A673 (cell line): ENCODE measurements at regions not wholly inside any gene's neighbourhood (a gene's known extent, or its start where the extent isn't known, plus 50 kb on each side); places are given as distances from the start of the nearest gene placed in this dataset.
"Not testable (repeated sequence)": the region's sequence is repeated elsewhere in the genome, so short reads cannot be mapped to it uniquely, and the experiment has no call there.

ENCODE experiments used
- CTCF ChIP-seq: fragments of 300-800, 200-600 bp; sonication (generic); conservative IDR thresholded peaks from 2 replicates; pipeline ENCODE4 v1.5.1; 2017; ENCODE audit warnings: low read depth, mild to moderate bottlenecking, antibody characterized with exemption, low read length, moderate library complexity, mixed read lengths
- EZH2 ChIP-seq: fragments of 200-600 bp; sonication (generic); IDR thresholded peaks from 2 replicates; pipeline ENCODE4 v1.6.1; 2017; ENCODE audit warnings: borderline replicate concordance, low read depth, mild to moderate bottlenecking, mixed read lengths, antibody characterized with exemption, low read length; ENCODE audit not compliant: poor library complexity, severe bottlenecking

DNA sequence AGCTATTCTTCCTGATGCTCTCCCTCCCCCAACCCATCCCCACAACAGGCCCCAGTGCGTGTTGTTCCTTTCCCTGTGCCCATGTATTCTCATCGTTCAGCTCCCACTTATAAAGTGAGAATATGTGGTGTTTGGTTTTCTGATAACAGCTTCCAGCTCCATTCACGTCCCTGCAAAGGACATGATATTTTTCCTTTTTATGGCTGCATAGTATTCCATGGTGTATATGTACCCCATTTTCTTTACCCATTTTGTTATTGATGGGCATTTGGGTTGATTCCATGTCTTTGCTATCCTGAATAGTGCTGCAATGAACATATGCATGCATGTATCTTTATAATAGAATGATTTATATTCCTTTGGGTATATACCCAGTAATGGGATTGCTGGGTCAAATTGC lies 186.3 kb downstream of the ALDH8A1 start:
- not testable (repeated sequence) for TF ChIP-seq CTCF, EZH2
